ENCODE measurements at regions not wholly inside any gene's neighbourhood (a gene's known extent, or its start where the extent isn't known, plus 50 kb on each side); places are given as distances from the start of the nearest gene placed in this dataset.

DNA sequence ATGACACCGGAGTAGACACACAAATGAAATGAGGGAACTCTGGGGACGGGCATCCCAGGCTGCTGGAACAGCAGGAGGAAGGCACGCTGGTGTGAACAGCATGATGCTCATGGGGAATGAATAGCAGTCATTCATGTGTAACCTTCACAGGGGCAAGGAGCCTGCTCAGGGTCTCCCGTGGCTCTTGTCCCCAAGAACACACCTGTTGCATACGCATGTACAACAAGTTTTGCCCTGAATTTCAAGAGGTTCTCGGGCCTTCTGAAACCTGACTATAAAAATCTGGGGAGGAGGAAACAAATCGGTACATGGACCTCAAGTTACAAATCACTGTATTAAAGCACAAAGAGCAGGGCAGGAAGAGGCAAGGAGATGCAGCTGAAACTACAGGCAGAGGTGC is 93.4 kb downstream of the RRAGC start:
- CTCF ChIA-PET, result no interaction called here
- Histone ChIP-seq H4K20me1 (ENCODE audit: insufficient read depth) (no peaks in the 10 kb centered on the region), H3K36me3 (ENCODE audit: control insufficient read depth in 1 of 2, insufficient read depth in 2 of 2, low read length in 2 of 2) (no peaks in the 10 kb centered on the region), H3K9me2 (ENCODE audit: insufficient read depth) (no peaks in the 10 kb centered on the region), H3K9ac (ENCODE audit: low read length) (no peak overlapping the region), H3K27ac (ENCODE audit: low read depth, low read length) (no peak overlapping the region), H2AFZ (ENCODE audit: low read depth, low read length, poor library complexity, severe bottlenecking) (no peak overlapping the region), H3K4me2 (ENCODE audit: low read length) (no peak overlapping the region), H3K27me3 (ENCODE audit: insufficient read depth, low read length) (peaks cover 14% of the 10 kb centered on the region), H3K79me2 (ENCODE audit: insufficient read depth, low read length) (no peaks in the 10 kb centered on the region), H3K4me1 (ENCODE audit: control insufficient read depth in 1 of 2, insufficient read depth in 2 of 2, low read length in 2 of 2) (no peaks in the 10 kb centered on the region), H3K9me3 (ENCODE audit: control insufficient read depth in 1 of 2, insufficient read depth in 1 of 2, low read depth in 1 of 2, low read length in 2 of 2) (no peaks in the 10 kb centered on the region), H3K4me3 (replicated peaks in 1 of 2; ENCODE audit: low read depth in 1 of 2, low read length in 2 of 2) (no peak overlapping the region)
- RAD21 ChIA-PET (ENCODE audit: low non-redundant PET in 1 of 2, low total read pairs in 2 of 2, uncharacterized antibody in 2 of 2, unreplicated experiment in 2 of 2), result no interaction called here
- TF ChIP-seq ELF1 (IDR thresholded peaks at IDR 0.05; ENCODE audit: borderline replicate concordance, low read depth) (no peak), ZNF274 (IDR thresholded peaks at IDR 0.05; ENCODE audit: low read depth, low read length) (no peak), POLR2A (IDR thresholded peaks at IDR 0.05; ENCODE audit: borderline replicate concordance, extremely low read depth, insufficient read depth, insufficient read length) (no peak), ZFX (IDR thresholded peaks at IDR 0.05) (no peak), EGR1 (IDR thresholded peaks at IDR 0.05; ENCODE audit: low read depth) (no peak), ATF3 (IDR thresholded peaks at IDR 0.05) (no peak), TCF7L2 (IDR thresholded peaks at IDR 0.05; ENCODE audit: borderline replicate concordance, extremely low read depth, insufficient read depth, insufficient read length) (no peak), CEBPB (IDR thresholded peaks at IDR 0.05; ENCODE audit: low read depth) (no peak), POLR2AphosphoS5 (IDR thresholded peaks at IDR 0.05; ENCODE audit: low read depth, low read length) (no peak), YY1 (IDR thresholded peaks at IDR 0.05; ENCODE audit: extremely low read depth, insufficient replicate concordance, low read depth, low read length) (no peak), JUND (IDR thresholded peaks at IDR 0.05) (no peak), ZBTB33 (IDR thresholded peaks at IDR 0.05; ENCODE audit: extremely low read depth, insufficient replicate concordance, low read length) (no peak), SIN3A (IDR thresholded peaks at IDR 0.05; ENCODE audit: low read depth) (no peak), EZH2phosphoT487 (IDR thresholded peaks at IDR 0.05; ENCODE audit: borderline replicate concordance) (no peak), RAD21 (IDR thresholded peaks at IDR 0.05; ENCODE audit: low read depth) (no peak), FOSL1 (IDR thresholded peaks at IDR 0.05; ENCODE audit: low read depth) (no peak), SRF (IDR thresholded peaks at IDR 0.05; ENCODE audit: low read depth) (no peak), SP1 (IDR thresholded peaks at IDR 0.05; ENCODE audit: low read depth) (no peak)
- TF ChIP-seq, protein P1, sequence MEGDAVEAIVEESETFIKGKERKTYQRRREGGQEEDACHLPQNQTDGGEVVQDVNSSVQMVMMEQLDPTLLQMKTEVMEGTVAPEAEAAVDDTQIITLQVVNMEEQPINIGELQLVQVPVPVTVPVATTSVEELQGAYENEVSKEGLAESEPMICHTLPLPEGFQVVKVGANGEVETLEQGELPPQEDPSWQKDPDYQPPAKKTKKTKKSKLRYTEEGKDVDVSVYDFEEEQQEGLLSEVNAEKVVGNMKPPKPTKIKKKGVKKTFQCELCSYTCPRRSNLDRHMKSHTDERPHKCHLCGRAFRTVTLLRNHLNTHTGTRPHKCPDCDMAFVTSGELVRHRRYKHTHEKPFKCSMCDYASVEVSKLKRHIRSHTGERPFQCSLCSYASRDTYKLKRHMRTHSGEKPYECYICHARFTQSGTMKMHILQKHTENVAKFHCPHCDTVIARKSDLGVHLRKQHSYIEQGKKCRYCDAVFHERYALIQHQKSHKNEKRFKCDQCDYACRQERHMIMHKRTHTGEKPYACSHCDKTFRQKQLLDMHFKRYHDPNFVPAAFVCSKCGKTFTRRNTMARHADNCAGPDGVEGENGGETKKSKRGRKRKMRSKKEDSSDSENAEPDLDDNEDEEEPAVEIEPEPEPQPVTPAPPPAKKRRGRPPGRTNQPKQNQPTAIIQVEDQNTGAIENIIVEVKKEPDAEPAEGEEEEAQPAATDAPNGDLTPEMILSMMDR (IDR thresholded peaks at IDR 0.05 in 2 of 3, conservative IDR thresholded peaks at IDR 0.05 in 1 of 3; ENCODE audit: borderline replicate concordance in 1 of 3, insufficient read depth in 1 of 3, low read depth in 2 of 3, low read length in 2 of 3), result no peak
- TF ChIP-seq, protein P2, sequence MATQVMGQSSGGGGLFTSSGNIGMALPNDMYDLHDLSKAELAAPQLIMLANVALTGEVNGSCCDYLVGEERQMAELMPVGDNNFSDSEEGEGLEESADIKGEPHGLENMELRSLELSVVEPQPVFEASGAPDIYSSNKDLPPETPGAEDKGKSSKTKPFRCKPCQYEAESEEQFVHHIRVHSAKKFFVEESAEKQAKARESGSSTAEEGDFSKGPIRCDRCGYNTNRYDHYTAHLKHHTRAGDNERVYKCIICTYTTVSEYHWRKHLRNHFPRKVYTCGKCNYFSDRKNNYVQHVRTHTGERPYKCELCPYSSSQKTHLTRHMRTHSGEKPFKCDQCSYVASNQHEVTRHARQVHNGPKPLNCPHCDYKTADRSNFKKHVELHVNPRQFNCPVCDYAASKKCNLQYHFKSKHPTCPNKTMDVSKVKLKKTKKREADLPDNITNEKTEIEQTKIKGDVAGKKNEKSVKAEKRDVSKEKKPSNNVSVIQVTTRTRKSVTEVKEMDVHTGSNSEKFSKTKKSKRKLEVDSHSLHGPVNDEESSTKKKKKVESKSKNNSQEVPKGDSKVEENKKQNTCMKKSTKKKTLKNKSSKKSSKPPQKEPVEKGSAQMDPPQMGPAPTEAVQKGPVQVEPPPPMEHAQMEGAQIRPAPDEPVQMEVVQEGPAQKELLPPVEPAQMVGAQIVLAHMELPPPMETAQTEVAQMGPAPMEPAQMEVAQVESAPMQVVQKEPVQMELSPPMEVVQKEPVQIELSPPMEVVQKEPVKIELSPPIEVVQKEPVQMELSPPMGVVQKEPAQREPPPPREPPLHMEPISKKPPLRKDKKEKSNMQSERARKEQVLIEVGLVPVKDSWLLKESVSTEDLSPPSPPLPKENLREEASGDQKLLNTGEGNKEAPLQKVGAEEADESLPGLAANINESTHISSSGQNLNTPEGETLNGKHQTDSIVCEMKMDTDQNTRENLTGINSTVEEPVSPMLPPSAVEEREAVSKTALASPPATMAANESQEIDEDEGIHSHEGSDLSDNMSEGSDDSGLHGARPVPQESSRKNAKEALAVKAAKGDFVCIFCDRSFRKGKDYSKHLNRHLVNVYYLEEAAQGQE (IDR thresholded peaks at IDR 0.05; ENCODE audit: low read depth), result no peak
- no peak for ATAC-seq
- POLR2A ChIA-PET, result no interaction called here
- DNase-seq (ENCODE audit: low read depth, low spot score), result no peak
- intact Hi-C loops (cut with micrococcal nuclease), result no loop called here
- no TSS peak for BruUV-seq (replicated peaks)
